Neuronal stem cell (in vitro differentiated cells): ENCODE measurements at regions not wholly inside any gene's neighbourhood (a gene's known extent, or its start where the extent isn't known, plus 50 kb on each side); places are given as distances from the start of the nearest gene placed in this dataset.
"Not testable (repeated sequence)": the region's sequence is repeated elsewhere in the genome, so short reads cannot be mapped to it uniquely, and the experiment has no call there.

Source experiments
- DNase-seq: peaks from one replicate; pipeline ENCODE4 v3.0.0-alpha.2; 2013; ENCODE audit warnings: low spot score
- H2AFZ ChIP-seq: one replicate; pipeline ENCODE4 v1.6.1; 2013; ENCODE audit warnings: mild to moderate bottlenecking, low read length, inconsistent platforms
- H2AK5ac ChIP-seq: 2 replicates; pipeline ENCODE4 v1.6.1; 2013; ENCODE audit warnings: low read depth, mild to moderate bottlenecking, inconsistent platforms, low read length, moderate library complexity, mixed read lengths
- H2BK120ac ChIP-seq: 2 replicates; pipeline ENCODE4 v1.6.1; 2013; ENCODE audit warnings: low read depth, mild to moderate bottlenecking, inconsistent platforms, low read length, moderate library complexity, mixed read lengths
- H2BK12ac ChIP-seq: one replicate; pipeline ENCODE4 v1.6.1; 2013; ENCODE audit warnings: low read length, inconsistent platforms
- H2BK15ac ChIP-seq: 2 replicates; pipeline ENCODE4 v1.6.1; 2013; ENCODE audit warnings: mild to moderate bottlenecking, low read length, inconsistent platforms, mixed read lengths
- H2BK5ac ChIP-seq: one replicate; pipeline ENCODE4 v1.6.1; 2013; ENCODE audit warnings: inconsistent platforms, mild to moderate bottlenecking, low read length, moderate library complexity
- H3K14ac ChIP-seq: one replicate; pipeline ENCODE4 v1.6.1; 2013; ENCODE audit warnings: low read length, inconsistent platforms
- H3K18ac ChIP-seq: 2 replicates; pipeline ENCODE4 v1.6.1; 2013; ENCODE audit warnings: low read length, inconsistent platforms
- H3K23ac ChIP-seq: 2 replicates; pipeline ENCODE4 v1.6.1; 2013; ENCODE audit warnings: low read depth, mild to moderate bottlenecking, mixed read lengths, low read length, inconsistent platforms; ENCODE audit not compliant: poor library complexity
- H3K27ac ChIP-seq: replicated peaks from 3 replicates; pipeline ENCODE4 v1.5.1; 2013; ENCODE audit warnings: low read length, inconsistent platforms
- H3K27me3 ChIP-seq, 3 experiments: 2 replicates each; pipeline ENCODE4 v1.6.1; 2013; ENCODE audit warnings: low read length in 3 of 3, mild to moderate bottlenecking in 2 of 3, inconsistent platforms in 1 of 3, low read depth in 1 of 3, mixed read lengths in 1 of 3, moderate library complexity in 1 of 3; ENCODE audit not compliant: control insufficient read depth in 3 of 3, insufficient read depth in 3 of 3
- H3K36me3 ChIP-seq, 2 donors: replicated peaks in 1 of 2; 2 replicates each; pipeline ENCODE4 v1.6.1; 2013; ENCODE audit warnings: low read length in 2 of 2; ENCODE audit not compliant: control insufficient read depth in 2 of 2, insufficient read depth in 2 of 2
- H3K4ac ChIP-seq: 2 replicates; pipeline ENCODE4 v1.6.1; 2013; ENCODE audit warnings: inconsistent platforms, mild to moderate bottlenecking, low read length, moderate library complexity
- H3K4me1 ChIP-seq, 2 donors: 1 replicate in 1 of 2; 2 replicates in 1 of 2; pipeline ENCODE4 v1.6.1; 2013; ENCODE audit warnings: low read length in 2 of 2, low read depth in 1 of 2; ENCODE audit not compliant: control insufficient read depth in 2 of 2, insufficient read depth in 1 of 2
- H3K4me2 ChIP-seq: one replicate; pipeline ENCODE4 v1.6.1; 2013; ENCODE audit warnings: mild to moderate bottlenecking, low read length, inconsistent platforms; ENCODE audit not compliant: insufficient read depth, poor library complexity, severe bottlenecking
- H3K4me3 ChIP-seq, 2 donors: 2 replicates each; pipeline ENCODE4 v1.5.1; 2013; ENCODE audit warnings: low read length in 2 of 2, mild to moderate bottlenecking in 2 of 2, inconsistent platforms in 1 of 2, moderate library complexity in 1 of 2
- H3K79me1 ChIP-seq: one replicate; pipeline ENCODE4 v1.6.1; 2013; ENCODE audit warnings: low read depth, mild to moderate bottlenecking, inconsistent platforms, low read length, moderate library complexity
- H3K9ac ChIP-seq: one replicate; pipeline ENCODE4 v1.6.1; 2013; ENCODE audit warnings: mild to moderate bottlenecking, low read depth, low read length, inconsistent platforms; ENCODE audit not compliant: poor library complexity
- H3K9me3 ChIP-seq, 2 donors: replicated peaks in 1 of 2; 2 replicates each; pipeline versions ENCODE3 to v1.6.1; 2013; ENCODE audit warnings: low read length in 2 of 2, mild to moderate bottlenecking in 2 of 2, inconsistent platforms in 1 of 2, low read depth in 1 of 2, mixed read lengths in 1 of 2, moderate library complexity in 1 of 2; ENCODE audit not compliant: control insufficient read depth in 2 of 2, insufficient read depth in 1 of 2
- H4K8ac ChIP-seq: one replicate; pipeline ENCODE4 v1.6.1; 2013; ENCODE audit warnings: low read depth, mild to moderate bottlenecking, inconsistent platforms, low read length, moderate library complexity
- H4K91ac ChIP-seq: one replicate; pipeline ENCODE4 v1.6.1; 2013; ENCODE audit warnings: low read length, low read depth, mild to moderate bottlenecking, inconsistent platforms; ENCODE audit not compliant: poor library complexity
- WGBS, 2 donors: extraction: QIAGEN DNeasy Blood & Tissue Kit; methylation state at CpG; one replicate each; pipeline ENCODE4 v1.1.7; 2013; ENCODE audit warnings: missing lambda C conversion rate in 2 of 2, mixed read lengths in 1 of 2; ENCODE audit not compliant: insufficient read length in 2 of 2, insufficient replicate concordance in 1 of 2; ENCODE audit errors: extremely low coverage in 2 of 2; 5-methylcytosine and 5-hydroxymethylcytosine counted together

DNA sequence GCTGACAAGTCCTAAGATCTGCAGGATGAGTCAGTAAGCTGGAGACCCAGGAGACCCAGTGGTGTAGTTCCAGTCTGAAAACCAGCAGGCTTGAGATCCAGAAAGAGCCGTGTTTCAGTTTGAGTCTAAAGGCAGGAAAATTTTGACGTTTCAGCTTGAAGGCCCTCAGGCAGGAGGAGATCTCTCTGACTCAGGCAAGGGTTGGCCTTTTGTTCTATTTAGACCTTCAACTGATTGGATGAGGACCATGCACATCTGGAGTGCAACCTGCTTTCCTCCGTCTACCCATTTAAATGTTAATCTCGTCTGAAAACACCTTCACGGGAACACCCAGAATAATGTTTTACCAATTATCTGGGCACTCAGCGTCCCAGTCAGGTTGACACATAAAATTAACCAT is 69.5 kb downstream of the NPIPA7 start:
- not testable (repeated sequence) for H2AK5ac ChIP-seq, H4K8ac ChIP-seq, DNase-seq, H3K4me1 ChIP-seq, H3K36me3 ChIP-seq, H3K23ac ChIP-seq, H4K91ac ChIP-seq, H2BK5ac ChIP-seq, H2AFZ ChIP-seq, H3K9ac ChIP-seq, H3K14ac ChIP-seq, H3K4me3 ChIP-seq, H3K9me3 ChIP-seq, H3K27ac ChIP-seq, H3K4me2 ChIP-seq, H2BK12ac ChIP-seq, H2BK120ac ChIP-seq, H3K27me3 ChIP-seq, H2BK15ac ChIP-seq, H3K4ac ChIP-seq, H3K79me1 ChIP-seq, H3K18ac ChIP-seq
- no CpG with 5 or more reads among the region's 6 CpGs for WGBS, 2 donors

DNA sequence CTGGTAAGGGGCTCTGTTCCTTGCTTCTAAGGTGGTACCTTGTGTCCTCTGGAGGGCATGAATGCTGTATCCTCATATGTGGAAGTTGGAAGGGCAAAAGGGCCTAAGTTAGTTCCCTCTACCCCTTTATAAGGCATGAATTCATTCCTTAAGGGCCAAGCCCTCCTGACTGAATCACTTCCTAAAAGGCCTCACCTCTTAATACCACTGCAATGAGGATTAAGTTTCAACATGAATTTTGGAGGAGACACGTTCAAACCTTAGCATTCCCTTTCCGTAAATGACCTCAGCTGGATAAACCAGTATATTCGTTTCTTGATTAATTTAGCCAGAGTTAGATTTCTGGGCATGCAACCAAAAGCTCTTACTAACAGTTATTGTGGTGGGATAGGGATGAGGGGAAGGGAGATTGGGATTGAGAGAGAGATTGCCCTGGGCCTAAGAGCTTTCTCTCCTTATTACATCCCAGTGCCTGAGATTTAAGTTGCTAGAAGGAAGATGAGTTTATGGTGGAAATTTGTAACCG is 70.8 kb downstream of the NPIPA7 start:
- H2AK5ac ChIP-seq, H3K9ac ChIP-seq, H3K36me3 ChIP-seq, H3K4me3 ChIP-seq, H3K27ac ChIP-seq, H3K4ac ChIP-seq, H2BK12ac ChIP-seq, H3K4me1 ChIP-seq, H3K9me3 ChIP-seq, H4K8ac ChIP-seq, H3K14ac ChIP-seq, H4K91ac ChIP-seq, DNase-seq, H2BK15ac ChIP-seq, H2BK5ac ChIP-seq, H3K79me1 ChIP-seq, H3K27me3 ChIP-seq, H3K18ac ChIP-seq, H2BK120ac ChIP-seq, H2AFZ ChIP-seq, H3K4me2 ChIP-seq, H3K23ac ChIP-seq: not testable (repeated sequence)
- no CpG with 5 or more reads among the region's 4 CpGs for WGBS, 2 donors

DNA sequence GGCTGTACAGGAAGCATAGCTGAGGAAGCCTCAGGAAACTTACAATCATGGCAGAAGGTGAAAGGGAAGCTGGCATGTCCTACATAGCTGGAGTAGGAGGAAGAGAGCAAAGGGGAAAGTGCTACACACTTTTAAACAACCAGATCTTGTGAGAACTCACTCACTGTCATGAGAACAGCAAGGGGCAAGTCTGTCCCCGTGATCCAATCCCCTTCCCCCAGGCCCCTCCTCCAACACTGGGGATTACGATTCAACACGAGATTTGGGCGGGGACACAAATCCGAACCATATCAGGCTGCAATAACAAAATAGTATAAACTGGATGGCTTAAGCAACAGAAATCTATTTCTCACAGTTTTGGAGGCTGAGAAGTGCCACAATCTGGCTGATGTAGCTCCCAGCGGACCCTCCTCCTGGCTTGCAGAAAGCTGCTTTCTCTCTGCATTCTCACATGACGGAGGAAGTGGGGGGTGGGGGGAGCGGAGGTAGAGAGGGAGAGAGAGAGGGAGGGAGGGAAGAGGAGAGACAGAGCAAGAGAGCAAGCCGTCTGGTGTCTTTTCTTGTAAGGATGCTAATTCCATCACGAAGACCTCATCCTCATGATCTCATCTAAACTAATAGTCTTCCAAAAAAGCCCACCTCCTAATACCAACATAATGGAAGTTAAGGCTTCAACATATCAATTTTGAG is 72.9 kb downstream of the NPIPA7 start:
- H2BK15ac ChIP-seq, H3K14ac ChIP-seq, H3K36me3 ChIP-seq, H3K9ac ChIP-seq, DNase-seq, H3K4me3 ChIP-seq, H3K27ac ChIP-seq, H3K4me2 ChIP-seq, H2BK120ac ChIP-seq, H4K91ac ChIP-seq, H2AFZ ChIP-seq, H2BK5ac ChIP-seq, H3K23ac ChIP-seq, H4K8ac ChIP-seq, H3K27me3 ChIP-seq, H3K9me3 ChIP-seq, H2BK12ac ChIP-seq, H3K4me1 ChIP-seq, H2AK5ac ChIP-seq, H3K4ac ChIP-seq, H3K18ac ChIP-seq, H3K79me1 ChIP-seq: not testable (repeated sequence)
- no CpG with 5 or more reads among the region's 10 CpGs for WGBS, 2 donors

DNA sequence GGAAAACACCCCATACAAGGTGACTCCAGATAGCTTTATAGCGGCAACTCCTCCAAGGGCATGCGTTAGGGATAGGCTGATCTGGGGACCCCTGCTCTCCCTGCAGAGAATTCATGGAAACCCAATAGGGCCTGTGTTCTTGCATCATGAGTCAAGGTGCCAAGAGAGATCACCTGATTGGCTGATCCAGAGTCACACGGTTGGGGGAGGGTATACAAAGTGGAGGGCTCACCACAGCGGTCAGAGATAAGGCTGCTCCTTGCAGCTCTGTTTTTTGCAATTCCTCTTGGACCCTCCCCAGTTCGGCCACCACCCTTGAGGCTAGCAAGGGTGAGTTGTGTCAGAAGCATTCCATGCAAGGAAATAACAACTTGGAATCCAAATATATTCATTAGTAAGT is 79.6 kb downstream of the NPIPA7 start:
- not testable (repeated sequence) for H3K9me3 ChIP-seq, H2AK5ac ChIP-seq, H2BK120ac ChIP-seq, H3K14ac ChIP-seq, H3K4me2 ChIP-seq, H4K91ac ChIP-seq, H2AFZ ChIP-seq, H3K4ac ChIP-seq, H4K8ac ChIP-seq, H3K4me1 ChIP-seq, H3K9ac ChIP-seq, H3K23ac ChIP-seq, H3K79me1 ChIP-seq, H3K4me3 ChIP-seq, DNase-seq, H2BK12ac ChIP-seq, H3K36me3 ChIP-seq, H2BK5ac ChIP-seq, H3K27ac ChIP-seq, H3K18ac ChIP-seq, H2BK15ac ChIP-seq, H3K27me3 ChIP-seq
- WGBS, 2 donors = no CpG with 5 or more reads among the region's 5 CpGs
